H9 (cell line): ENCODE measurements at regions not wholly inside any gene's neighbourhood (a gene's known extent, or its start where the extent isn't known, plus 50 kb on each side); places are given as distances from the start of the nearest gene placed in this dataset.

ENCODE experiments used
- DNase-seq: peaks from one replicate; pipeline ENCODE4 v3.0.0-alpha.2; 2017
- H2AFZ ChIP-seq: one replicate; pipeline ENCODE4 v1.6.1; 2013; ENCODE audit warnings: mild to moderate bottlenecking, low read length, control low read depth, moderate library complexity
- H2AK5ac ChIP-seq: 2 replicates; pipeline ENCODE4 v1.6.1; 2013; ENCODE audit warnings: low read length, control low read depth, mixed read lengths; ENCODE audit not compliant: insufficient read length
- H2BK120ac ChIP-seq: one replicate; pipeline ENCODE4 v1.6.1; 2013; ENCODE audit warnings: low read depth, mild to moderate bottlenecking, low read length, control low read depth, inconsistent platforms; ENCODE audit not compliant: poor library complexity, severe bottlenecking
- H2BK12ac ChIP-seq: 2 replicates; pipeline ENCODE4 v1.6.1; 2013; ENCODE audit warnings: low read length, control low read depth, mixed read lengths, low read depth; ENCODE audit not compliant: insufficient read length
- H2BK15ac ChIP-seq: 2 replicates; pipeline ENCODE4 v1.6.1; 2013; ENCODE audit warnings: low read depth, low read length, control low read depth
- H2BK20ac ChIP-seq: one replicate; pipeline ENCODE4 v1.6.1; 2013; ENCODE audit warnings: low read depth, mild to moderate bottlenecking, low read length, control low read depth, inconsistent platforms; ENCODE audit not compliant: poor library complexity, severe bottlenecking
- H2BK5ac ChIP-seq: 2 replicates; pipeline ENCODE4 v1.6.1; 2013; ENCODE audit warnings: low read length, control low read depth, mixed read lengths; ENCODE audit not compliant: insufficient read length
- H3K14ac ChIP-seq: 2 replicates; pipeline ENCODE4 v1.6.1; 2013; ENCODE audit warnings: low read length, control low read depth; ENCODE audit not compliant: insufficient read depth
- H3K18ac ChIP-seq: 2 replicates; pipeline ENCODE4 v1.6.1; 2013; ENCODE audit warnings: low read depth, mild to moderate bottlenecking, mixed read lengths, low read length, control low read depth; ENCODE audit not compliant: insufficient read length
- H3K23ac ChIP-seq: 2 replicates; pipeline ENCODE4 v1.6.1; 2013; ENCODE audit warnings: low read length, control low read depth, mixed read lengths, low read depth; ENCODE audit not compliant: insufficient read length
- H3K23me2 ChIP-seq: 2 replicates; pipeline ENCODE4 v1.6.1; 2013; ENCODE audit warnings: low read depth, mild to moderate bottlenecking, mixed read lengths, low read length, control low read depth; ENCODE audit not compliant: insufficient read length, poor library complexity, severe bottlenecking
- H3K27ac ChIP-seq: 2 replicates; pipeline ENCODE4 v1.5.1; 2013; ENCODE audit warnings: low read length, control low read depth, mixed read lengths, low read depth; ENCODE audit not compliant: insufficient read length
- H3K27me3 ChIP-seq: 2 replicates; pipeline ENCODE4 v1.6.1; 2013; ENCODE audit warnings: low read length, control low read depth, inconsistent platforms; ENCODE audit not compliant: insufficient read depth
- H3K4ac ChIP-seq: 2 replicates; pipeline ENCODE4 v1.6.1; 2013; ENCODE audit warnings: low read depth, mild to moderate bottlenecking, control low read depth, inconsistent platforms, low read length, moderate library complexity
- H3K4me1 ChIP-seq: 2 replicates; pipeline ENCODE4 v1.6.1; 2013; ENCODE audit warnings: low read length, control low read depth, inconsistent platforms; ENCODE audit not compliant: insufficient read depth
- H3K4me2 ChIP-seq: 2 replicates; pipeline ENCODE4 v1.6.1; 2013; ENCODE audit warnings: low read length, control low read depth, mixed read lengths; ENCODE audit not compliant: insufficient read length, insufficient read depth
- H3K56ac ChIP-seq: 2 replicates; pipeline ENCODE4 v1.6.1; 2013; ENCODE audit warnings: low read depth, mild to moderate bottlenecking, mixed read lengths, low read length, control low read depth; ENCODE audit not compliant: insufficient read length
- H3K79me1 ChIP-seq: 2 replicates; pipeline ENCODE4 v1.6.1; 2013; ENCODE audit warnings: low read depth, mild to moderate bottlenecking, moderate library complexity, low read length, control low read depth, inconsistent platforms; ENCODE audit not compliant: insufficient read depth, poor library complexity, severe bottlenecking
- H3K79me2 ChIP-seq: 2 replicates; pipeline ENCODE4 v1.6.1; 2013; ENCODE audit warnings: low read length, control low read depth, inconsistent platforms; ENCODE audit not compliant: insufficient read depth
- H3K9ac ChIP-seq: 2 replicates; pipeline ENCODE4 v1.6.1; 2013; ENCODE audit warnings: low read length, control low read depth, mixed read lengths; ENCODE audit not compliant: insufficient read length; ENCODE audit errors: extremely low read depth
- H3K9me3 ChIP-seq: one replicate; pipeline ENCODE4 v1.6.1; 2013; ENCODE audit warnings: low read depth, low read length, inconsistent platforms; ENCODE audit not compliant: control insufficient read depth
- H3T11ph ChIP-seq: one replicate; pipeline ENCODE4 v1.6.1; 2013; ENCODE audit warnings: mild to moderate bottlenecking, low read length, control low read depth, inconsistent platforms
- H4K20me1 ChIP-seq: one replicate; pipeline ENCODE4 v1.6.1; 2013; ENCODE audit not compliant: control insufficient read depth, insufficient read length, insufficient read depth
- H4K5ac ChIP-seq: 2 replicates; pipeline ENCODE4 v1.6.1; 2013; ENCODE audit warnings: low read depth, mild to moderate bottlenecking, mixed read lengths, low read length, control low read depth; ENCODE audit not compliant: insufficient read length
- H4K8ac ChIP-seq: replicated peaks from 2 replicates; pipeline ENCODE4 v1.6.1; 2013; ENCODE audit warnings: low read length, control low read depth, mixed read lengths, low read depth; ENCODE audit not compliant: insufficient read length
- H4K91ac ChIP-seq: 2 replicates; pipeline ENCODE4 v1.6.1; 2013; ENCODE audit warnings: low read depth, mild to moderate bottlenecking, moderate library complexity, mixed read lengths, low read length, control low read depth; ENCODE audit not compliant: insufficient read length
- H3K27ac Mint-ChIP-seq, 3 experiments: 2 replicates in 2 of 3; 3 replicates in 1 of 3; pipeline ENCODE4 v1.8.0; 2020 to 2021; ENCODE audit warnings: mixed read lengths in 3 of 3, mild to moderate bottlenecking in 1 of 3, moderate library complexity in 1 of 3
- H3K27me3 Mint-ChIP-seq: 2 replicates; pipeline ENCODE4 v1.8.0; 2021; ENCODE audit warnings: low read depth, mild to moderate bottlenecking, moderate library complexity, mixed read lengths
- H3K36me3 Mint-ChIP-seq, 3 experiments: 2 replicates in 2 of 3; 3 replicates in 1 of 3; pipeline ENCODE4 v1.8.0; 2020 to 2021; ENCODE audit warnings: low read depth in 3 of 3, mixed read lengths in 3 of 3; ENCODE audit not compliant: insufficient read depth in 1 of 3
- H3K4me1 Mint-ChIP-seq, 2 experiments: 2 replicates each; pipeline ENCODE4 v1.8.0; 2020; ENCODE audit warnings: mixed read lengths in 2 of 2
- H3K4me3 Mint-ChIP-seq, 2 experiments: 2 replicates in 1 of 2; 3 replicates in 1 of 2; pipeline ENCODE4 v1.8.0; 2020 to 2021; ENCODE audit warnings: mild to moderate bottlenecking in 2 of 2, mixed read lengths in 2 of 2, moderate library complexity in 1 of 2
- H3K9me3 Mint-ChIP-seq, 2 experiments: 2 replicates in 1 of 2; 3 replicates in 1 of 2; pipeline ENCODE4 v1.8.0; 2020; ENCODE audit warnings: mild to moderate bottlenecking in 2 of 2, mixed read lengths in 2 of 2, moderate library complexity in 1 of 2
- CTCF ChIP-seq: fragments of 200-600 bp; sonication (generic); conservative IDR thresholded peaks from 3 replicates; pipeline ENCODE4 v1.8.0; 2021; ENCODE audit warnings: antibody characterized with exemption, mild to moderate bottlenecking
- WGBS: extraction: QIAGEN DNeasy Blood & Tissue Kit; methylation state at CpG from one replicate; pipeline ENCODE4 v1.1.7; 2013; ENCODE audit warnings: missing lambda C conversion rate, low lambda C conversion rate, mixed read lengths; ENCODE audit not compliant: insufficient read length; ENCODE audit errors: extremely low coverage; 5-methylcytosine and 5-hydroxymethylcytosine counted together

GRCh38 chr13:91127995-91128394 lies 219.5 kb upstream of the MIR17HG start:
- Mint-ChIP-seq H3K9me3 (peaks cover 4% of the 10 kb centered on the region in 2 experiments; a peak in 4 of 5 replicates), H3K4me1 (peaks cover 6 to 11% of the 10 kb centered on the region in 2 experiments), H3K27ac (no peak overlapping the region), H3K4me3 (no peak overlapping the region), H3K36me3 (0 out of 7 replicates have a peak, but pooled peaks cover 0 to 3% (median 2%) of the 10 kb centered on the region in 3 experiments), H3K27me3 (no peaks in the 10 kb centered on the region)
- WGBS = no CpG with 5 or more reads among the region's 1 CpG
- Histone ChIP-seq H2BK20ac (no peak overlapping the region), H3K27me3 (no peaks in the 10 kb centered on the region), H3T11ph (no peak overlapping the region), H3K79me2 (no peaks in the 10 kb centered on the region), H4K5ac (no peak overlapping the region), H3K23ac (no peak overlapping the region), H2BK12ac (no peak overlapping the region), H3K79me1 (no peaks in the 10 kb centered on the region), H3K4me2 (no peak overlapping the region), H2AFZ (no peak overlapping the region), H4K91ac (no peak overlapping the region), H3K9ac (no peak overlapping the region), H2BK15ac (no peak overlapping the region), H3K9me3 (no peaks in the 10 kb centered on the region), H2BK120ac (no peak overlapping the region), H4K20me1 (no peaks in the 10 kb centered on the region), H3K18ac (no peak overlapping the region), H3K27ac (no peak overlapping the region), H3K56ac (no peak overlapping the region), H3K14ac (no peak overlapping the region), H2AK5ac (no peak overlapping the region), H3K4me1 (peaks cover 4% of the 10 kb centered on the region; the same call in 1 of the 2 replicates), H2BK5ac (no peak overlapping the region), H3K23me2 (no peaks in the 10 kb centered on the region), H4K8ac (no peak overlapping the region), H3K4ac (no peak overlapping the region)
- no peak for DNase-seq
- no peak for TF ChIP-seq CTCF
